Natural killer cell (primary cell): ENCODE measurements at regions not wholly inside any gene's neighbourhood (a gene's known extent, or its start where the extent isn't known, plus 50 kb on each side); places are given as distances from the start of the nearest gene placed in this dataset.

ENCODE experiments used
- ATAC-seq, 3 donors: fragments of 150-1000 bp in 2 of 3; fragments of 200-7000 bp in 1 of 3; cut with Tn5 transposase; 1 replicate in 1 of 3; 2 replicates in 2 of 3; pipeline ENCODE4 v1.10.0; 2021; ENCODE audit warnings: mild to moderate bottlenecking in 2 of 3, moderate library complexity in 2 of 3
- DNase-seq, 2 donors: peaks; one replicate each; pipeline versions ENCODE4 v3.0.0 to v3.0.0-alpha.2; 2013 to 2021; ENCODE audit warnings: mixed read lengths in 1 of 2
- H3K27ac ChIP-seq: one replicate; pipeline ENCODE4 v1.5.1; 2013; ENCODE audit warnings: mild to moderate bottlenecking, low read length
- H3K27me3 ChIP-seq: one replicate; pipeline ENCODE4 v1.6.1; 2013; ENCODE audit warnings: low read length; ENCODE audit not compliant: control insufficient read depth, insufficient read depth
- H3K36me3 ChIP-seq: one replicate; pipeline ENCODE4 v1.6.1; 2013; ENCODE audit warnings: low read length; ENCODE audit not compliant: control insufficient read depth, insufficient read depth
- H3K4me1 ChIP-seq: one replicate; pipeline ENCODE4 v1.6.1; 2013; ENCODE audit warnings: low read length; ENCODE audit not compliant: control insufficient read depth, insufficient read depth
- H3K4me3 ChIP-seq: one replicate; pipeline ENCODE4 v1.5.1; 2013; ENCODE audit warnings: low read length
- H3K9me3 ChIP-seq: one replicate; pipeline ENCODE4 v1.6.1; 2013; ENCODE audit warnings: low read length; ENCODE audit not compliant: control insufficient read depth, insufficient read depth
- H3K27ac Mint-ChIP-seq, 2 donors: one replicate each; pipeline ENCODE4 v1.8.0; 2022; ENCODE audit warnings: mild to moderate bottlenecking in 2 of 2, mixed read lengths in 2 of 2, moderate library complexity in 1 of 2
- H3K27me3 Mint-ChIP-seq, 2 donors: one replicate each; pipeline ENCODE4 v1.8.0; 2022; ENCODE audit warnings: low read depth in 2 of 2, mixed read lengths in 2 of 2
- H3K36me3 Mint-ChIP-seq: one replicate; pipeline ENCODE4 v1.8.0; 2022; ENCODE audit warnings: mixed read lengths
- H3K4me1 Mint-ChIP-seq, 2 donors: one replicate each; pipeline ENCODE4 v1.8.0; 2022; ENCODE audit warnings: mixed read lengths in 2 of 2
- H3K4me3 Mint-ChIP-seq: one replicate; pipeline ENCODE4 v1.8.0; 2022; ENCODE audit warnings: mild to moderate bottlenecking, moderate library complexity, mixed read lengths
- H3K9me3 Mint-ChIP-seq, 2 donors: one replicate each; pipeline ENCODE4 v1.8.0; 2022; ENCODE audit warnings: mixed read lengths in 2 of 2
- WGBS: methylation state at CpG from one replicate; pipeline ENCODE4 v1.1.7; 2013; ENCODE audit warnings: missing lambda C conversion rate; ENCODE audit not compliant: insufficient coverage; 5-methylcytosine and 5-hydroxymethylcytosine counted together
- intact Hi-C: fragments of 100-400 bp; cut with micrococcal nuclease; formaldehyde crosslinking; loops from one replicate; pipeline ENCODE4 v1.14.2; 2022
- TF ChIP-seq, protein P1 (sequence below): fragments of 200-600 bp; IDR thresholded peaks from one replicate; pipeline ENCODE4 v1.8.0; 2022; ENCODE audit warnings: antibody characterized with exemption

- no peaks in the 10 kb centered on the region for H3K27me3 ChIP-seq
- 85% methylated on average over 3 of the region's 3 CpGs for WGBS
- no peak overlapping the region for H3K4me3 ChIP-seq
- DNase-seq (no peak), ATAC-seq (no peak)
- H3K27ac ChIP-seq, result no peak overlapping the region
- H3K36me3 ChIP-seq, result no peaks in the 10 kb centered on the region
- H3K36me3 Mint-ChIP-seq, result no peaks in the 10 kb centered on the region
- TF ChIP-seq, protein P1, sequence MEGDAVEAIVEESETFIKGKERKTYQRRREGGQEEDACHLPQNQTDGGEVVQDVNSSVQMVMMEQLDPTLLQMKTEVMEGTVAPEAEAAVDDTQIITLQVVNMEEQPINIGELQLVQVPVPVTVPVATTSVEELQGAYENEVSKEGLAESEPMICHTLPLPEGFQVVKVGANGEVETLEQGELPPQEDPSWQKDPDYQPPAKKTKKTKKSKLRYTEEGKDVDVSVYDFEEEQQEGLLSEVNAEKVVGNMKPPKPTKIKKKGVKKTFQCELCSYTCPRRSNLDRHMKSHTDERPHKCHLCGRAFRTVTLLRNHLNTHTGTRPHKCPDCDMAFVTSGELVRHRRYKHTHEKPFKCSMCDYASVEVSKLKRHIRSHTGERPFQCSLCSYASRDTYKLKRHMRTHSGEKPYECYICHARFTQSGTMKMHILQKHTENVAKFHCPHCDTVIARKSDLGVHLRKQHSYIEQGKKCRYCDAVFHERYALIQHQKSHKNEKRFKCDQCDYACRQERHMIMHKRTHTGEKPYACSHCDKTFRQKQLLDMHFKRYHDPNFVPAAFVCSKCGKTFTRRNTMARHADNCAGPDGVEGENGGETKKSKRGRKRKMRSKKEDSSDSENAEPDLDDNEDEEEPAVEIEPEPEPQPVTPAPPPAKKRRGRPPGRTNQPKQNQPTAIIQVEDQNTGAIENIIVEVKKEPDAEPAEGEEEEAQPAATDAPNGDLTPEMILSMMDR, result no peak
- intact Hi-C loops, result no loop called here
- H3K9me3 Mint-ChIP-seq, result no peaks in the 10 kb centered on the region
- H3K4me1 Mint-ChIP-seq, result no peaks in the 10 kb centered on the region
- no peak overlapping the region for H3K4me3 Mint-ChIP-seq
- no peak overlapping the region for H3K27ac Mint-ChIP-seq
- H3K4me1 ChIP-seq, result no peaks in the 10 kb centered on the region
- no peaks in the 10 kb centered on the region for H3K9me3 ChIP-seq
- peaks cover 0 to 3% of the 10 kb centered on the region in 2 donors for H3K27me3 Mint-ChIP-seq
Measured at GRCh38 chr12:93009533-93009932, 80.4 kb upstream of the EEA1 start.

DNA sequence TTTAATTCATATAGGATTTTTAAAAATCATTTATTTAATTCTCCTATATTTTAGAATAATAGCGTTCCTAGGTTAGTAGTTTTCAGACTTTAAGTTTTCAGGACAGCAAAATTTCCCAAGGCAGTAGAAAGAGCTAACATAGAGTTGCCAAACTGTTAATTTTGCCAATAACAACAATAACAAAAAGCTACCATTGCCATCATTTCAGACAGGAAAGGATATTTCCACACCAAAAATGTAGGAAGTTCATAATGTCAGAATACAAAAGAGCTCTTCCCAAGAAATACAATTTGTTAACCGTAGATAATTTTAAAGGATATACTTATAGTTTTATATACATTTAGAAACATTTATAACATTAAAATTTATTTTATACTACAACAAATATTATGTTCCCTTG lies 81.4 kb upstream of the EEA1 start:
- Histone ChIP-seq H3K9me3 (no peaks in the 10 kb centered on the region), H3K27ac (no peak overlapping the region), H3K4me3 (no peak overlapping the region), H3K27me3 (no peaks in the 10 kb centered on the region), H3K36me3 (no peaks in the 10 kb centered on the region), H3K4me1 (no peaks in the 10 kb centered on the region)
- H3K4me1 Mint-ChIP-seq, result no peaks in the 10 kb centered on the region
- intact Hi-C loops, result no loop called here
- ATAC-seq, result no peak
- WGBS, result no CpG with 5 or more reads among the region's 2 CpGs
- TF ChIP-seq, protein P1, result no peak
- no peaks in the 10 kb centered on the region for H3K36me3 Mint-ChIP-seq
- no peak overlapping the region for H3K4me3 Mint-ChIP-seq
- H3K9me3 Mint-ChIP-seq, result no peaks in the 10 kb centered on the region
- H3K27me3 Mint-ChIP-seq, result peaks cover 0 to 3% of the 10 kb centered on the region in 2 donors
- no peak for DNase-seq
- H3K27ac Mint-ChIP-seq, result no peak overlapping the region

- H3K27ac Mint-ChIP-seq, result no peak overlapping the region
- Histone ChIP-seq H3K27ac (no peak overlapping the region), H3K4me3 (no peak overlapping the region), H3K9me3 (no peaks in the 10 kb centered on the region), H3K4me1 (no peaks in the 10 kb centered on the region), H3K36me3 (no peaks in the 10 kb centered on the region), H3K27me3 (no peaks in the 10 kb centered on the region)
- no peak for DNase-seq
- no peaks in the 10 kb centered on the region for H3K9me3 Mint-ChIP-seq
- no peak overlapping the region for H3K4me3 Mint-ChIP-seq
- no peaks in the 10 kb centered on the region for H3K4me1 Mint-ChIP-seq
- peaks cover 0 to 3% of the 10 kb centered on the region in 2 donors for H3K27me3 Mint-ChIP-seq
- TF ChIP-seq, protein P1, result no peak
- ATAC-seq, result no peak
- intact Hi-C loops, result no loop called here
- H3K36me3 Mint-ChIP-seq, result no peaks in the 10 kb centered on the region
- 94% methylated on average over 10 of the region's 10 CpGs for WGBS
Measured at GRCh38 chr12:93011100-93011499, 82.0 kb upstream of the EEA1 start.

GRCh38 chr12:93015871-93016751 lies 87.0 kb upstream of the EEA1 start:
- H3K27ac ChIP-seq, result no peak overlapping the region
- Mint-ChIP-seq H3K27me3 (peaks cover 0 to 5% of the 10 kb centered on the region in 2 donors), H3K27ac (no peak overlapping the region), H3K36me3 (no peaks in the 10 kb centered on the region), H3K4me1 (no peaks in the 10 kb centered on the region), H3K4me3 (no peak overlapping the region), H3K9me3 (no peaks in the 10 kb centered on the region)
- no peaks in the 10 kb centered on the region for H3K9me3 ChIP-seq
- no peaks in the 10 kb centered on the region for H3K36me3 ChIP-seq
- DNase-seq, result no peak
- H3K4me1 ChIP-seq, result no peaks in the 10 kb centered on the region
- ATAC-seq, result no peak
- WGBS, result 98% methylated on average over 3 of the region's 4 CpGs
- TF ChIP-seq, protein P1, result no peak
- intact Hi-C loops, result no loop called here
- no peaks in the 10 kb centered on the region for H3K27me3 ChIP-seq
- H3K4me3 ChIP-seq, result no peak overlapping the region
